ENCODE measurements at regions not wholly inside any gene's neighbourhood (a gene's known extent, or its start where the extent isn't known, plus 50 kb on each side); places are given as distances from the start of the nearest gene placed in this dataset.

DNA sequence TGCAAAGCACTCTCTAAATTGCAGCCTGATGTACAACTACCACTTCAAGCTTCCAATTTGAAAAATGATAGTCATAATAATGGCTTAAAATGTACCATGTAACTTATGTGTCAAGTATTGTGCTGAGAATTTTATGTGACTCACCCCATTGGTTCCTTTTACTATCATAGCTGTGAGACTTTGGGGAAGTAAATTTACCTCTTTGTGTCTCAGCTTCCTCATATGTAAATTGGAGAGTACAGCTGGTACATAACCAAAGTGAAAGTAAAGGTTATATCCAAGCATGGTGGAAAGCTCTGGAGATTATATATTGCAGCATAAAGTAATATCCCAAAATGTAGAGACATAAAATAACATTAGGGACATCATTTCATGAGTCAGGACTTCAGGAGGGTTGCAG, 2200.4 kb upstream of the C9orf72 start:
- FAIRE-seq: no peak

GRCh38 chr9:29775491-29775890, 2202.2 kb upstream of the C9orf72 start:
- no peak for FAIRE-seq
- DNase-seq (ENCODE audit: low spot score): no peak

More for the DNA sequence above, 2200.4 kb upstream of the C9orf72 start:
- DNase-seq (ENCODE audit: low spot score): peak; percentile 5

GRCh38 chr9:29778281-29778849, 2205.1 kb upstream of the C9orf72 start:
- DNase-seq (ENCODE audit: low spot score): no peak
- no peak for FAIRE-seq

GRCh38 chr9:29793970-29794369, 2220.7 kb upstream of the C9orf72 start:
- no peak for FAIRE-seq

DNA sequence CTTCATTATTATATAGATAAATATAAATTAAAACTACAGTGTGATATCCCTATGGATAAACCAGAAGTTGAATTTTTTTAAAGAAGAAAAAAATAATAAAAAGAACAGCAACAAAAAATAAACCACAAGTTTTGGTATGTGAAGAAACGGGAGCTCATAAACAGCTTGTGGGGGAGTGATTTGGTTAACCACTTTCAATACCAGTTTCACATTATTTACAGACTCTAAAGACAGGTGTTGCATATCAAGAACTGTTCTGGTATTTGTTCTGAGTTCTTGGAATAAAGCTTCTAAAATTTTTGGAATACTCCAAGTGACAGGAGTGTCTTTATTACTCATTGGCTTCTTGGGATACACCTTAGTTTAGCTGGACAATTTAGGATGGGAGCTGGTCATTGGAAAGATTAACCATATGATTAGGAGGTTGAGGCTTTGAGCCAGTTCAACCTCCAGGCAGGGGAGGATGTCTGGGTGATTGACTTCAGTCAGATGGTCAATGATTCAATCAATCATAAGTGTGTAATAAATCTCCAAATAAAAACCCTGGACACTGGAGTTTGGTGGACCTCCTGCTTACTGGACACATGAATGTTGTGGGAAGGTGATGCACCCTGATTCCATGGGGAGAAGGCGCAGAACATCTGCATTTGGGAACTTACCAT, 2223.1 kb upstream of the C9orf72 start:
- FAIRE-seq: no peak
- no peak for DNase-seq (ENCODE audit: low spot score)

More at GRCh38 chr9:29793970-29794369, 2220.7 kb upstream of the C9orf72 start:
- DNase-seq (ENCODE audit: low spot score): no peak

DNA sequence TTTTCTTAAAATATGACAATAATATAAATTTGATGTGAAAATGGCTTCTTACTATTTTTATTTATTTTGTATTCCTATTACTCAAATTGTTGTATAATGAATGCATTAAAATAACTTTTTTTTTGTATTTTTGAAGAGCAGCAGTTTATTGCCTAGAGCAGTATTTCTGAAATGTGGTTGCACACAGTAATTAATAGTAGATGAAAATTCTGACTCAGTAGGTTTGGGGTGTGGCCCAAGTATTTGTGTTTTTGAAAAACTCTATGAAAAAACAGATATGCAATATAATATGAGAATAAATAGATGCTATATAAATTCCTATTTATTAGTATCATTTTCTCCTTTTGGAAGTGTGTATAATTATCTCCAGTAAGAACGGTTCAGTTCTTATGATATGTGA, 2225.3 kb upstream of the C9orf72 start:
- FAIRE-seq (no peak), DNase-seq (ENCODE audit: low spot score) (no peak)

DNA sequence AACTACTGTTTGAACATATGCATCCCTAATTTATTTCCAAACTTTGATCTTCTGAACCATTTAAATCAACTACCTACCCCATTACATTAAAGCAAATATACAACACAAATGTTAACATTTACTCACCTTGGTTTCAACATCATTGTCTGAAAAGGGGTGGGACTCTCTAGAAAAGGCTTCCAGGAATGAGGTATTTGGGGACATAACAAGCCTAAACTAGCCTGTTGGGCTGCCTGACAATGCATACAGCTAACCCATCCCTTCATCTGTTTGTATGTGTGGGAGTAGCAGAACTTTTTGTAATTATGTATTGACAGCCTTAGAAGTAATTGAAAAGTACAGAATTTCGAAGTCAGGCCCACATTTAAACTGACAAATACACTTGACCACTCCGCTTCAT, 2225.9 kb upstream of the C9orf72 start:
- no peak for DNase-seq (ENCODE audit: low spot score)
- FAIRE-seq: no peak

DNA sequence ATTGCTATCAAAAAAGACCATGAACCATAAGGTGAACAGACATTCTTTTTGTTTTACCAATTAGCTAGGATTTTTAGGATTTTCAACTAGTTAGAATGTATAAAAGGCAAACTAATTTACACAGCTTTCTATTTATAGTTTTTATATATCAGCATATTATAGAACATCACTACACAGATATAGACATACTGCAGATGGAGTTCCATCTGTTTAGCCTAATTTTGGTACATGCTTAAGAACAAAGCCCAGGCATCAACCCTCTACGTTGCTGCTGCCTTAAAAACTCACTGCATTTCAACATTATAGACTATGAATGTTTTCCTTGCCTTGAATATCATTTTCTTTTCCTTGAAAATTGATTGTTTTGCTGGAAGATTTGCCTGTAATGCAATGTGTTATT, 2227.5 kb upstream of the C9orf72 start:
- no peak for FAIRE-seq
- DNase-seq (ENCODE audit: low spot score): no peak

DNA sequence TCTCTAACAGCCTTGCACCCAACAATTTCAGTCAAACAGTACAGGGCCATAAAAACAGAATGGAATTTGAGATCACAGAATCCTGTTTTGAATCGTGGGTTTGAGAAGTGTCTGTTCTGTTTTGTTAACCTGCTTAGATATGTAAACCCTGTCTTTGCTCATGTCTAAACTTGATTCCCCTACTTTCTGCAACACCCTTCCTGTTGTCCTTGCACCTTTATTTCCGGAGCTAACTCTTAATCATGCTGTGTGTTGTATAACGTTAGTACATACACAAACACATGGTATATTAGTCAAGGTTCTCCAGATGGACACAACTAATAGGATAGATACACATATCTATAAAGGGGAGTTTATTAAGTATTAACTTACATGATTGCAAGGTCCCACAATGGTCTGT, 2229.2 kb upstream of the C9orf72 start:
- FAIRE-seq: no peak
- no peak for DNase-seq (ENCODE audit: low spot score)

GRCh38 chr9:29806937-29807618, 2233.8 kb upstream of the C9orf72 start:
- no peak for FAIRE-seq
- DNase-seq (ENCODE audit: low spot score): no peak

DNA sequence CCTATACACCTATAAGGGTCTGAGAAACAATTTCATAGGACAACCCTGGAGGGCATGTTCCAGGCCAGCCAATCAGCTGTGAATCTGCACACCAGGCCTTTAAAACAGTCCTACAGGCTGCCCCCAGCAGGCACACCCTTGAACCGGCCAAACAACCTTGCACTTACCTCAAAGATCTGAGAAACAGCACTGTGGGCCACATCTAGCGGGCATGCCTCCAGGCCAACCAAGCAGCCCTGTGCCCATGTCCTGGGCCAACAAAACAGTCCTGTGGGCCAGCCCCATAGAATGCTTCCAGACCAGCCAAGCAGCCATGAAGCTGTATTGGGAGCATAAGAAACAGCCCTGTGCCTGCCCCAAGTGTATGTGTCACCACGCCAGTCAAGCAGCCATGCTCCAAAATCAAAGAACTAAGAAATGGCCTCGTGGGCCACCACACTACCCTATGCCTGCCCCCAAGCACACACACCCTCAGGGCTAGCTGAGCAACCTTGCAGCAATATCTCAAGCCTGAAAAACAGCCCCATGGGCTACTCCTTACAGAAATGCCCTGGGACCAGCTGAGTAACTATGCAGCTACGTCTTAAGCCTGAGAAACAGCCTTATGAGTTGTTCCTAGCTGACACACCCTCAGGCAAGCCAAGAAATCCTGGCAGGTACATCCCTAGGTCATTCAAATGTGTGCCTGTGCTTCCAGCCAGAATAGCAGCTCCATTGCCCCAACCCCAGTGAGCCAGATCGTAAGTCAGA, 2243.8 kb upstream of the C9orf72 start:
- DNase-seq (ENCODE audit: low spot score): no peak
- FAIRE-seq: no peak

DNA sequence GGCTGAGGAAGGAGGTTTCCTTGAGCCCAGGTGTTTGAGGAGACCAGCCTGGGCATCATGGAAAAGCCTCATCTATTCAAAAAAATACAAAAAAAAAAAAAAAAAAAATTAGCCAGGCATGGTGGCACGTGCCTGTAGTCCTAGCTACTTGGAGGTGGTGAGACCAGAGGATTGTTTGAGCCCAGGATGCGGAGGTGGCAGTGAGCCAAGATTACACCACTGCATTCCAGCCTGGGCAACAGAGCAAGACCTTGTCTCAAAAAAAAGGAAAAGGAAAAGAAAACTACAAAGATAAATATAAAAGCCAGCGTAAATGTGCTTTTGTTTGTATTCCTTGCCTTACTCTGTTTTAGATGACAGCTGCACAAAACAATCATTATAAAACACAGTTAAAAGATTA, 2249.2 kb upstream of the C9orf72 start:
- FAIRE-seq: no peak
- DNase-seq (ENCODE audit: low spot score): no peak

DNA sequence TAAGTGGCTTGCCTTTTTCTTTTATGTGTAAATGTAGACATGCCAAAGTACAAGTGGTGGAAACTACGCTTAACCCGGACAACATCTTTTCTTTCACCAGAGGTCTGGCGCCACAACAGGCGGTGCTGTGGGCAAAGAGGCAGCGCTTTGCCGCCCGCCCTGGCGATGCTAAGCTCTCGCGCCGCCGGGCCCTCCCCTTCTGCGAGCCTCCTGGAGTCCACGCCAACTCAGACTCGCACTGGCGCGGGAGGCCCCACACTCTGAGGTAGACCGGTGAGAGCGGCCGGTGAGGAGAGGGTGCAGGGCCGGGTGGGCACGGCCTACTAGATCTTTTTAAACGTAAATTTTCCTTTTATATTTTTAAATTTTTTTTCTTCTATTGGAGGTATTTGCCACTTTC, 2253.1 kb upstream of the C9orf72 start:
- FAIRE-seq (no peak), DNase-seq (ENCODE audit: low spot score) (no peak)

DNA sequence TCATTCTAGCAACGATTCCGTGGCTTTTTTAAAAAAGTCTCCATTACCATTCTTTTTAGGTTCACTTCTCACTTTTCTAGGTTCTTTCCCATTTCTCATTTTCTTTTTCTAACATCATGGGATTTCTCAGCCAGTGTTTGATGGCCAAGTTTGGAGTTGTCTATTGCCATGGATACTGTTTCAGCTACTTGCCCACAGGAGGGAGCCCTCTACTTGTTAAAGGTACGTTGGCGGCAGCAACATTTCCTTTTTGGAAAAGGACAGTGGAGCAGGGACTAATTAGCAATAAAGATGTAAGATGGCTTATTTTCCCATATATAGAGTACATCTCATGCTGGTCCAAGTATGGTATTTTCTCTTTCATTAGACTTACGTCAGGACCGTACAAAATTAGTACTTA, 2257.5 kb upstream of the C9orf72 start:
- no peak for FAIRE-seq
- peak; percentile 9 for DNase-seq (ENCODE audit: low spot score)

- no peak for FAIRE-seq
- DNase-seq (ENCODE audit: low spot score): no peak
These were observed 2265.3 kb upstream of the C9orf72 start for GRCh38 chr9:29838491-29839020.

DNA sequence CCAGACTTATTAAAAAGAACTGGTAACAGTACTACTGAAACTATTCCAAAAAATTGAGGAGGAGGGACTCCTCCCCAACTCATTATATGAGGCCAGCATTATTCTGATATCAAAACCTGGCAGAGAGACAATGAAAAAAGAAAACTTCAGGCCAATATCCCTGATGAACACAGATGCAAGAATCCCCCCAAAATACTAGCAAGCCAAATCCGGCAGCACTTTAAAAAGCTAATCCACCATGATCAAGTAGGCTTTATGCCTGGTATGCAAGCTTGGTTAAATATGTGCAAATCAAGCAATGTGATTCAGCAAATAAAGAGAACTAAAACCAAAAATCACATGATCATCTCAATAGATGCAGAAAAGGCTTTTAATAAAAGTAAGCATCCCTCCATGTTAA, 2271.0 kb upstream of the C9orf72 start:
- no peak for FAIRE-seq
- no peak for DNase-seq (ENCODE audit: low spot score)

DNA sequence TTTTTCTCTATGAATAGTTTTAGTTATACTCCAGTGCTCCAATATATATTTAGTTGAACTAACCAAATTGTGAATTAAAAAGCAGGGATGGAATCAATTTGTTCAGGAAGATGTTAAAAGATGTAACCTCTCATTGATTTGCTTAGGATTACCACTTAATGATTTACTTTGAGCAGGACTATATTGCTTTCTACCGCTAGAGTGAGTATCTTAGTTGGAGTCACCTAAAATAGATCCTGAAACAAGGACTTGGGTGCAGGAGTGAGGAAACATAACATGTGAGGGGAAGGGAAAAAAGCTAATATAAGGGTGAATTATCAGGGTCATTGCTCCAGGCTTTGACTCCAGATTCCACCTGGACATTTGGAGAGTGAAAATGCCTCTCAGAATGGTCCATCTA, 2277.4 kb upstream of the C9orf72 start:
- DNase-seq (ENCODE audit: low spot score) (no peak), FAIRE-seq (no peak)

DNA sequence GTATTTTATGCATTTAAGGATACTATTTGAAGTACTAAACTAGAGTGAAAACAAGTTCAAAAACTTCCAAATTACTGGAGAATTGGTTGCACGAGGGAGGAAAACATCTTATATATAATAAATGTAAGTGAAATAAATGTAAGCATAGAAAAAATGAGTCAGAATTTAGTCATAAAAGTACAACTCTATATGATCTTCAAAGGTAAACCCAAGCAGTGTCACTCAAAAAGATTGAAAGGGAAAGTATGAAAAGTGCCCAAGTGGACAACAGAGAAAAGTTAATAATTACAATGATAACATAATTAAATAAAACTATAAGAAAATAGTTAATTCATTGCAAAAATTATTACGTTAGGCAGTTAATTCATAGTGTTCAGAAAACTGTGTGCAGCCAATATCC, 2288.5 kb upstream of the C9orf72 start:
- DNase-seq (ENCODE audit: low spot score) (no peak), FAIRE-seq (no peak)

- no peak for DNase-seq (ENCODE audit: low spot score)
- no peak for FAIRE-seq
These were observed 2292.6 kb upstream of the C9orf72 start for GRCh38 chr9:29865764-29866313.

- FAIRE-seq: no peak
- DNase-seq (ENCODE audit: low spot score): no peak
These were observed 2293.3 kb upstream of the C9orf72 start for GRCh38 chr9:29866556-29866955.

GRCh38 chr9:29873579-29873978, 2300.3 kb upstream of the C9orf72 start:
- no peak for DNase-seq (ENCODE audit: low spot score)
- FAIRE-seq: no peak

DNA sequence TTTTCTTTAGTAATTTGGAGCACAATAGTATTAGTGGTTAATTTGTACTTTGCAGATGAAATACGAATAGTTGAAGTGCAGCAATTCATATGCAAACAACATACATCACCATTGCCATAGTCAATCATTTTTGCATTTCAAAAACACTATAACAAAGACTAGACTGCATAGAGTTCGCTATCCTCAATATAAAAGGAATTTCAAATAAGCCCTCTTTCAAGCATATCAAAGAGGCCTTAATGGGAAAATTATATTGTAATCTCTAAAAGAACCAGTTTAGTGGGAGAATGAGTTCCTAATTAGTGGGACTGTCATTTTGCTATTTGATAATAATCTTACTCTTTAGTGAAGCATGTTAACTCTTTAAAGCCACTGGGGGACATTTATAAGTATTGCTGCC, 2302.3 kb upstream of the C9orf72 start:
- DNase-seq (ENCODE audit: low spot score) (no peak), FAIRE-seq (no peak)

Data from RCC 7860 (cell line).